Gastroesophageal sphincter (tissue), 4 donors: ENCODE measurements at regions not wholly inside any gene's neighbourhood (a gene's known extent, or its start where the extent isn't known, plus 50 kb on each side); places are given as distances from the start of the nearest gene placed in this dataset.

ENCODE experiments used
- ATAC-seq: fragments of 150-250 bp; one replicate; pipeline ENCODE4 v1.9.1; 2016; ENCODE audit warnings: mild to moderate bottlenecking, moderate library complexity
- H3K27ac ChIP-seq, 4 donors: fragments of 200-600 bp; sonication (generic) in 3 of 4; 1 replicate in 3 of 4; 2 replicates in 1 of 4; pipeline ENCODE4 v1.5.1; 2016 to 2019
- H3K27me3 ChIP-seq: fragments of 200-600 bp; sonication (generic); one replicate; pipeline ENCODE4 v1.5.1; 2019
- H3K36me3 ChIP-seq, 2 donors: fragments of 200-600 bp; sonication (generic); one replicate each; pipeline ENCODE4 v1.5.1; 2019; ENCODE audit warnings: control low read depth in 1 of 2
- H3K4me1 ChIP-seq, 3 donors: fragments of 200-600 bp; sonication (generic); 1 replicate in 2 of 3; 2 replicates in 1 of 3; pipeline ENCODE4 v1.5.1; 2016 to 2019; ENCODE audit warnings: control low read depth in 2 of 3
- H3K4me3 ChIP-seq, 2 donors: fragments of 200-600 bp; sonication (generic); one replicate each; pipeline ENCODE4 v1.5.1; 2019; ENCODE audit warnings: mild to moderate bottlenecking in 1 of 2, moderate library complexity in 1 of 2
- H3K9me3 ChIP-seq, 3 donors: fragments of 200-600 bp; sonication (generic); one replicate each; pipeline ENCODE4 v1.5.1; 2017 to 2019; ENCODE audit warnings: control low read depth in 2 of 3
- CTCF ChIP-seq, 4 experiments: fragments of 200-600 bp in 2 of 4; fragments of 450-650 bp in 2 of 4; sonication (generic) in 1 of 4; IDR thresholded peaks; one replicate each; pipeline ENCODE4 v1.5.1; 2017 to 2019; ENCODE audit warnings: antibody characterized with exemption in 4 of 4, mild to moderate bottlenecking in 2 of 4, moderate library complexity in 2 of 4
- EP300 ChIP-seq: sonication (generic); formaldehyde crosslinking; IDR thresholded peaks from one replicate; pipeline ENCODE4 v1.6.1; 2017; ENCODE audit warnings: antibody characterized with exemption, mild to moderate bottlenecking
- POLR2A ChIP-seq, 2 donors: fragments of 450-650 bp; IDR thresholded peaks; one replicate each; pipeline ENCODE4 v1.6.1; 2017; ENCODE audit warnings: antibody characterized with exemption in 2 of 2, mild to moderate bottlenecking in 2 of 2, moderate library complexity in 1 of 2
- POLR2AphosphoS5 ChIP-seq: sonication (generic); formaldehyde crosslinking; IDR thresholded peaks from one replicate; pipeline ENCODE4 v1.6.1; 2017; ENCODE audit warnings: antibody characterized with exemption
- WGBS, 2 donors: methylation state at CpG; one replicate each; pipeline ENCODE4 v1.1.5; 2018; ENCODE audit warnings: low coverage in 1 of 2; 5-methylcytosine and 5-hydroxymethylcytosine counted together

GRCh38 chr4:23614284-23614892, 275.5 kb downstream of the PPARGC1A start:
- WGBS, 2 donors: 100% methylated on average over 1 of the region's 6 CpGs; no CpG with 5 or more reads in 1 of the 2 donors
- H3K4me1 ChIP-seq: no peaks in the 10 kb centered on the region
- H3K27ac ChIP-seq: no peak overlapping the region
- H3K36me3 ChIP-seq: no peaks in the 10 kb centered on the region
- no peak overlapping the region for H3K4me3 ChIP-seq
- TF ChIP-seq POLR2AphosphoS5 (no peak), CTCF (IDR thresholded peaks at IDR 0.05) (peak in 3 of 4 experiments; percentile 18 to 31 (median 29))
- no peaks in the 10 kb centered on the region for H3K9me3 ChIP-seq
- no peak for ATAC-seq
- no peaks in the 10 kb centered on the region for H3K27me3 ChIP-seq

GRCh38 chr4:23613782-23614181, 276.1 kb downstream of the PPARGC1A start:
- TF ChIP-seq POLR2AphosphoS5 (no peak), CTCF (IDR thresholded peaks at IDR 0.05) (no peak), POLR2A (IDR thresholded peaks at IDR 0.05) (no peak), EP300 (no peak)
- Histone ChIP-seq H3K27me3 (no peaks in the 10 kb centered on the region), H3K9me3 (no peaks in the 10 kb centered on the region), H3K4me3 (no peak overlapping the region), H3K36me3 (no peaks in the 10 kb centered on the region), H3K4me1 (no peaks in the 10 kb centered on the region), H3K27ac (no peak overlapping the region)
- ATAC-seq: no peak

GRCh38 chr4:23602720-23603119, 287.1 kb downstream of the PPARGC1A start:
- Histone ChIP-seq H3K9me3 (no peaks in the 10 kb centered on the region), H3K4me3 (no peak overlapping the region), H3K27ac (no peak overlapping the region), H3K4me1 (no peaks in the 10 kb centered on the region), H3K36me3 (no peaks in the 10 kb centered on the region), H3K27me3 (no peaks in the 10 kb centered on the region)
- 39 to 41% methylated on average over 2 of the region's 2 CpGs for WGBS, 2 donors
- no peak for ATAC-seq
- no peak for TF ChIP-seq POLR2A (IDR thresholded peaks at IDR 0.05)
- no peak for TF ChIP-seq EP300
- no peak for TF ChIP-seq POLR2AphosphoS5
- no peak for TF ChIP-seq CTCF (IDR thresholded peaks at IDR 0.05)

- 52 to 75% methylated on average over 3 of the region's 3 CpGs for WGBS, 2 donors
- Histone ChIP-seq H3K27me3 (no peaks in the 10 kb centered on the region), H3K9me3 (no peaks in the 10 kb centered on the region), H3K27ac (no peak overlapping the region), H3K36me3 (no peaks in the 10 kb centered on the region), H3K4me3 (no peak overlapping the region), H3K4me1 (no peaks in the 10 kb centered on the region)
- ATAC-seq: no peak
- TF ChIP-seq EP300: no peak
- no peak for TF ChIP-seq POLR2A (IDR thresholded peaks at IDR 0.05)
- no peak for TF ChIP-seq CTCF (IDR thresholded peaks at IDR 0.05)
- TF ChIP-seq POLR2AphosphoS5: no peak
Observed at GRCh38 chr4:23594125-23594524, 295.7 kb downstream of the PPARGC1A start.

DNA sequence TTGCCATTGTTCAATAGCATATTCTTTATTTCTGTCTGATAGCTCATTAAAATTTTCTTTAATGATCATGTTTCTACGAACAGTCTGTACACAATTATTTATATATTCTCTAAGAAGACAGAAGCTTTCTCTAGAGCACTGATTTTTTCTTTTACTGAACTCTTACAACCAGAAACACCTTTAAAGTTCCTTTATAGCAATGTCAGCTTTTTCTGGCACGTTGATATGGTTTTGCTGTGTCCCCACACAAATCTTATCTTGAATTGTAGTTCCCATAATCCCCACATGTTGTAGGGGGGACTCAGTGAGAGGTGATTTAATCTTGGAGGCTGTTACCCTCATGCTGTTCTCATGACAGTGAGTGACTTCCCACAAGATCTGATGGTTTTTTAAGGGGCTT, 299.4 kb downstream of the PPARGC1A start:
- no peak overlapping the region for H3K27ac ChIP-seq
- no peaks in the 10 kb centered on the region for H3K4me1 ChIP-seq
- H3K27me3 ChIP-seq: no peaks in the 10 kb centered on the region
- TF ChIP-seq CTCF (IDR thresholded peaks at IDR 0.05) (no peak), EP300 (no peak), POLR2AphosphoS5 (no peak), POLR2A (IDR thresholded peaks at IDR 0.05) (no peak)
- H3K36me3 ChIP-seq: no peaks in the 10 kb centered on the region
- 58 to 65% methylated on average over 2 of the region's 2 CpGs for WGBS, 2 donors
- ATAC-seq: no peak
- H3K9me3 ChIP-seq: no peaks in the 10 kb centered on the region
- no peak overlapping the region for H3K4me3 ChIP-seq
